ENCODE measurements at regions not wholly inside any gene's neighbourhood (a gene's known extent, or its start where the extent isn't known, plus 50 kb on each side); places are given as distances from the start of the nearest gene placed in this dataset.

- H3K9ac ChIP-seq (ENCODE audit: low read depth, low read length, poor library complexity), result no peak overlapping the region
- H2AFZ ChIP-seq (ENCODE audit: low read length), result no peak overlapping the region
- H4K91ac ChIP-seq (ENCODE audit: low read depth, low read length, poor library complexity), result no peak overlapping the region
- DNase-seq (ENCODE audit: low spot score), result no peak
- H4K8ac ChIP-seq (ENCODE audit: low read depth, low read length), result no peak overlapping the region
- H3K79me1 ChIP-seq (ENCODE audit: low read depth, low read length), result no peaks in the 10 kb centered on the region
- no peak overlapping the region for H3K23ac ChIP-seq (ENCODE audit: low read depth, low read length, poor library complexity)
- no peaks in the 10 kb centered on the region for H3K27me3 ChIP-seq (ENCODE audit: control insufficient read depth in 3 of 3, insufficient read depth in 3 of 3, low read depth in 1 of 3, low read length in 3 of 3)
- H3K36me3 ChIP-seq (replicated peaks in 1 of 2; ENCODE audit: control insufficient read depth in 2 of 2, insufficient read depth in 2 of 2, low read length in 2 of 2), result no peaks in the 10 kb centered on the region
- no peak overlapping the region for H2BK15ac ChIP-seq (ENCODE audit: low read length)
- no peak overlapping the region for H2AK5ac ChIP-seq (ENCODE audit: low read depth, low read length)
- no peak overlapping the region for H3K4me2 ChIP-seq (ENCODE audit: insufficient read depth, low read length, poor library complexity, severe bottlenecking)
- no peak overlapping the region for H3K4me3 ChIP-seq (ENCODE audit: low read length in 2 of 2)
- H2BK5ac ChIP-seq (ENCODE audit: low read length), result no peak overlapping the region
- no peak overlapping the region for H3K27ac ChIP-seq (replicated peaks; ENCODE audit: low read length)
- H3K4ac ChIP-seq (ENCODE audit: low read length), result no peak overlapping the region
- no peak overlapping the region for H3K14ac ChIP-seq (ENCODE audit: low read length)
- no peak overlapping the region for H2BK12ac ChIP-seq (ENCODE audit: low read length)
- H3K9me3 ChIP-seq (replicated peaks in 1 of 2; ENCODE audit: control insufficient read depth in 2 of 2, insufficient read depth in 1 of 2, low read depth in 1 of 2, low read length in 2 of 2), result no peaks in the 10 kb centered on the region
- no peak overlapping the region for H3K18ac ChIP-seq (ENCODE audit: low read length)
- H2BK120ac ChIP-seq (ENCODE audit: low read depth, low read length), result no peak overlapping the region
- peaks cover 4 to 34% of the 10 kb centered on the region in 2 donors for H3K4me1 ChIP-seq (ENCODE audit: control insufficient read depth in 2 of 2, insufficient read depth in 1 of 2, low read depth in 1 of 2, low read length in 2 of 2)
- WGBS, 2 donors (ENCODE audit: extremely low coverage in 2 of 2, insufficient read length in 2 of 2, insufficient replicate concordance in 1 of 2), result no CpG with 5 or more reads among the region's 4 CpGs
These were observed 170.5 kb downstream of the TANC2 start for GRCh38 chr17:63136369-63137012.

DNA sequence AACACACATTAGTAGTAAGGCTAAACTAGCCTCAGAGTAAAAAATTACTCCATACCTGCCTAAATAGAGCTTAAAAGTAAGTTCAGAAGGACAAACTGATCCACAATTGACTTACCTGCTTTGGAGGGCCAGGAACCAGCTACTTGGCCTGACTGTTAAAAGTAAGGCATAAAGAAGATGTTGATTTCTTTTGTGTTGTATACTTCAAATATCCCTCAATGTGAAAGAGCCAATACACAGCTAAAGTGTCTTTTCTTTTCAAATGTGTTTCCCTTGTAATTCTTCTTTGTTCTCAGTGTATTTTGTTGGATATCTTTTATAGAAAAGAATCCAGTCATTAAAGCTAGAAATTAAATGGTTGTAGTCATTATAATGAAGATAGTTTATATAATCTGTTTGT is 171.1 kb downstream of the TANC2 start:
- H3K27ac ChIP-seq (replicated peaks; ENCODE audit: low read length), result no peak overlapping the region
- H3K27me3 ChIP-seq (ENCODE audit: control insufficient read depth in 3 of 3, insufficient read depth in 3 of 3, low read depth in 1 of 3, low read length in 3 of 3), result no peaks in the 10 kb centered on the region
- H3K4ac ChIP-seq (ENCODE audit: low read length), result no peak overlapping the region
- H3K36me3 ChIP-seq (replicated peaks in 1 of 2; ENCODE audit: control insufficient read depth in 2 of 2, insufficient read depth in 2 of 2, low read length in 2 of 2), result no peaks in the 10 kb centered on the region
- H2AK5ac ChIP-seq (ENCODE audit: low read depth, low read length), result no peak overlapping the region
- H4K91ac ChIP-seq (ENCODE audit: low read depth, low read length, poor library complexity), result no peak overlapping the region
- H4K8ac ChIP-seq (ENCODE audit: low read depth, low read length), result no peak overlapping the region
- no peak overlapping the region for H3K23ac ChIP-seq (ENCODE audit: low read depth, low read length, poor library complexity)
- no peaks in the 10 kb centered on the region for H3K79me1 ChIP-seq (ENCODE audit: low read depth, low read length)
- DNase-seq (ENCODE audit: low spot score), result no peak
- no peak overlapping the region for H2AFZ ChIP-seq (ENCODE audit: low read length)
- H3K4me3 ChIP-seq (ENCODE audit: low read length in 2 of 2), result no peak overlapping the region
- H3K18ac ChIP-seq (ENCODE audit: low read length), result no peak overlapping the region
- H2BK12ac ChIP-seq (ENCODE audit: low read length), result no peak overlapping the region
- H2BK15ac ChIP-seq (ENCODE audit: low read length), result no peak overlapping the region
- H3K4me1 ChIP-seq (ENCODE audit: control insufficient read depth in 2 of 2, insufficient read depth in 1 of 2, low read depth in 1 of 2, low read length in 2 of 2), result peaks cover 4 to 34% of the 10 kb centered on the region in 2 donors
- H3K14ac ChIP-seq (ENCODE audit: low read length), result no peak overlapping the region
- H2BK5ac ChIP-seq (ENCODE audit: low read length), result no peak overlapping the region
- H3K4me2 ChIP-seq (ENCODE audit: insufficient read depth, low read length, poor library complexity, severe bottlenecking), result no peak overlapping the region
- no peak overlapping the region for H3K9ac ChIP-seq (ENCODE audit: low read depth, low read length, poor library complexity)
- no peaks in the 10 kb centered on the region for H3K9me3 ChIP-seq (replicated peaks in 1 of 2; ENCODE audit: control insufficient read depth in 2 of 2, insufficient read depth in 1 of 2, low read depth in 1 of 2, low read length in 2 of 2)
- no peak overlapping the region for H2BK120ac ChIP-seq (ENCODE audit: low read depth, low read length)

DNA sequence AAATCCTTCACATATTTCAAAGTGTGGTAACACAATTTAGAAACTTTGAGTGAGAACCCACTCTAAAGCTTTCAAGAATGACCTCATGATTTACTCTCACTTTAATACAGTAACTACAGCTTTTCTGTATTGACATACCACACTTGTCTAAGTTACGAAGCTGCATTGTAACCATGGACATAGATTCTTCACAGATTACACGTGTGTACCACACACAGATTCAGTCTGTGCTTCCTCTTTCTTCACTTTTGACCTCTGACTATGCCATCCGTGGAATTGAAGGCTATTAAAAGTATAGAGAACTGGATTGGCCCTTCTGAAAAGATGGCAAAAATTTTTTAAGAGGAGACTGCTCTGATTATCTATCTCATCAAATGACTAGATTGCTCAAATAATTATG is 172.7 kb downstream of the TANC2 start:
- H2BK15ac ChIP-seq (ENCODE audit: low read length), result no peak overlapping the region

DNA sequence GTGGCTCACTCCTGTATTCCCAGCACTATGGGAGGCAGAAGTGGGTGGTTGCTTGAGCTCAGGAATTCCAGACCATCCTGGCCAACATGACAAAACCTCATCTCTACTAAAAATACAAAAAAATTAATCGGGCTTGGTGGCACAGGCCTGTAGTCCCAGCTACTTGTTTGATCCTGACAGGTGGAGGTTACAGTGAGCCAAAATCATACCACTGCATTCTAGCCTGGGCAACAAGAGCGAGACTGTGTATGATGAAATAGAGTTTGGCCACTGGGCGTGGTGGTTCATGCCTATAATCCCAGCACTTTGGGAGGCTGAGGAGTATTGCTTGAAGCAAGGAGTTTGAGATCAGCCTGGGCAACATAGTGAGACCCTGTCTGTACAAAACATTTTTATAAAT is 173.3 kb downstream of the TANC2 start:
- no peak overlapping the region for H2BK5ac ChIP-seq (ENCODE audit: low read length)
- H3K18ac ChIP-seq (ENCODE audit: low read length), result no peak overlapping the region
- no peak overlapping the region for H3K4ac ChIP-seq (ENCODE audit: low read length)
- H3K4me3 ChIP-seq (ENCODE audit: low read length in 2 of 2), result no peak overlapping the region
- H3K9me3 ChIP-seq (replicated peaks in 1 of 2; ENCODE audit: control insufficient read depth in 2 of 2, insufficient read depth in 1 of 2, low read depth in 1 of 2, low read length in 2 of 2), result no peaks in the 10 kb centered on the region
- H3K4me1 ChIP-seq (ENCODE audit: control insufficient read depth in 2 of 2, insufficient read depth in 1 of 2, low read depth in 1 of 2, low read length in 2 of 2), result peaks cover 4 to 34% of the 10 kb centered on the region in 2 donors
- H3K27ac ChIP-seq (replicated peaks; ENCODE audit: low read length), result no peak overlapping the region
- no peaks in the 10 kb centered on the region for H3K79me1 ChIP-seq (ENCODE audit: low read depth, low read length)
- no peak overlapping the region for H2BK120ac ChIP-seq (ENCODE audit: low read depth, low read length)
- no peak overlapping the region for H2BK15ac ChIP-seq (ENCODE audit: low read length)
- H2AK5ac ChIP-seq (ENCODE audit: low read depth, low read length), result no peak overlapping the region
- no peaks in the 10 kb centered on the region for H3K36me3 ChIP-seq (replicated peaks in 1 of 2; ENCODE audit: control insufficient read depth in 2 of 2, insufficient read depth in 2 of 2, low read length in 2 of 2)
- H4K8ac ChIP-seq (ENCODE audit: low read depth, low read length), result no peak overlapping the region
- H4K91ac ChIP-seq (ENCODE audit: low read depth, low read length, poor library complexity), result no peak overlapping the region
- H2BK12ac ChIP-seq (ENCODE audit: low read length), result no peak overlapping the region
- no peaks in the 10 kb centered on the region for H3K27me3 ChIP-seq (ENCODE audit: control insufficient read depth in 3 of 3, insufficient read depth in 3 of 3, low read depth in 1 of 3, low read length in 3 of 3)
- H3K4me2 ChIP-seq (ENCODE audit: insufficient read depth, low read length, poor library complexity, severe bottlenecking), result no peak overlapping the region
- no peak overlapping the region for H3K23ac ChIP-seq (ENCODE audit: low read depth, low read length, poor library complexity)
- no peak for DNase-seq (ENCODE audit: low spot score)
- WGBS, 2 donors (ENCODE audit: extremely low coverage in 2 of 2, insufficient read length in 2 of 2, insufficient replicate concordance in 1 of 2), result 56% methylated on average over 1 of the region's 3 CpGs; no CpG with 5 or more reads in 1 of the 2 donors
- no peak overlapping the region for H3K9ac ChIP-seq (ENCODE audit: low read depth, low read length, poor library complexity)
- no peak overlapping the region for H3K14ac ChIP-seq (ENCODE audit: low read length)
- H2AFZ ChIP-seq (ENCODE audit: low read length), result no peak overlapping the region

More for the DNA sequence above, 172.7 kb downstream of the TANC2 start:
- no peak overlapping the region for H2BK120ac ChIP-seq (ENCODE audit: low read depth, low read length)
- no peaks in the 10 kb centered on the region for H3K36me3 ChIP-seq (replicated peaks in 1 of 2; ENCODE audit: control insufficient read depth in 2 of 2, insufficient read depth in 2 of 2, low read length in 2 of 2)
- no peaks in the 10 kb centered on the region for H3K79me1 ChIP-seq (ENCODE audit: low read depth, low read length)
- no peak overlapping the region for H3K14ac ChIP-seq (ENCODE audit: low read length)
- no CpG with 5 or more reads among the region's 3 CpGs for WGBS, 2 donors (ENCODE audit: extremely low coverage in 2 of 2, insufficient read length in 2 of 2, insufficient replicate concordance in 1 of 2)
- no peak overlapping the region for H3K4me3 ChIP-seq (ENCODE audit: low read length in 2 of 2)
- no peak overlapping the region for H2AK5ac ChIP-seq (ENCODE audit: low read depth, low read length)
- no peak overlapping the region for H3K4me2 ChIP-seq (ENCODE audit: insufficient read depth, low read length, poor library complexity, severe bottlenecking)
- peaks cover 4 to 34% of the 10 kb centered on the region in 2 donors for H3K4me1 ChIP-seq (ENCODE audit: control insufficient read depth in 2 of 2, insufficient read depth in 1 of 2, low read depth in 1 of 2, low read length in 2 of 2)
- DNase-seq (ENCODE audit: low spot score), result no peak
- H2BK5ac ChIP-seq (ENCODE audit: low read length), result no peak overlapping the region
- H3K18ac ChIP-seq (ENCODE audit: low read length), result no peak overlapping the region
- H4K91ac ChIP-seq (ENCODE audit: low read depth, low read length, poor library complexity), result no peak overlapping the region
- no peak overlapping the region for H3K27ac ChIP-seq (replicated peaks; ENCODE audit: low read length)
- H2BK12ac ChIP-seq (ENCODE audit: low read length), result no peak overlapping the region
- no peak overlapping the region for H3K9ac ChIP-seq (ENCODE audit: low read depth, low read length, poor library complexity)
- no peak overlapping the region for H3K23ac ChIP-seq (ENCODE audit: low read depth, low read length, poor library complexity)
- H3K9me3 ChIP-seq (replicated peaks in 1 of 2; ENCODE audit: control insufficient read depth in 2 of 2, insufficient read depth in 1 of 2, low read depth in 1 of 2, low read length in 2 of 2), result no peaks in the 10 kb centered on the region
- peak overlapping the region; percentile 3 for H2AFZ ChIP-seq (ENCODE audit: low read length)
- H4K8ac ChIP-seq (ENCODE audit: low read depth, low read length), result no peak overlapping the region
- H3K27me3 ChIP-seq (ENCODE audit: control insufficient read depth in 3 of 3, insufficient read depth in 3 of 3, low read depth in 1 of 3, low read length in 3 of 3), result no peaks in the 10 kb centered on the region
- H3K4ac ChIP-seq (ENCODE audit: low read length), result no peak overlapping the region

Measured in neuronal stem cell (in vitro differentiated cells).